CD4-positive, alpha-beta T cell treated with Interferon gamma for 1 hour (primary cell): ENCODE measurements at regions not wholly inside any gene's neighbourhood (a gene's known extent, or its start where the extent isn't known, plus 50 kb on each side); places are given as distances from the start of the nearest gene placed in this dataset.

Source experiments
- DNase-seq: peaks from one replicate; pipeline ENCODE4 v3.0.0-alpha.2; 2020

DNA sequence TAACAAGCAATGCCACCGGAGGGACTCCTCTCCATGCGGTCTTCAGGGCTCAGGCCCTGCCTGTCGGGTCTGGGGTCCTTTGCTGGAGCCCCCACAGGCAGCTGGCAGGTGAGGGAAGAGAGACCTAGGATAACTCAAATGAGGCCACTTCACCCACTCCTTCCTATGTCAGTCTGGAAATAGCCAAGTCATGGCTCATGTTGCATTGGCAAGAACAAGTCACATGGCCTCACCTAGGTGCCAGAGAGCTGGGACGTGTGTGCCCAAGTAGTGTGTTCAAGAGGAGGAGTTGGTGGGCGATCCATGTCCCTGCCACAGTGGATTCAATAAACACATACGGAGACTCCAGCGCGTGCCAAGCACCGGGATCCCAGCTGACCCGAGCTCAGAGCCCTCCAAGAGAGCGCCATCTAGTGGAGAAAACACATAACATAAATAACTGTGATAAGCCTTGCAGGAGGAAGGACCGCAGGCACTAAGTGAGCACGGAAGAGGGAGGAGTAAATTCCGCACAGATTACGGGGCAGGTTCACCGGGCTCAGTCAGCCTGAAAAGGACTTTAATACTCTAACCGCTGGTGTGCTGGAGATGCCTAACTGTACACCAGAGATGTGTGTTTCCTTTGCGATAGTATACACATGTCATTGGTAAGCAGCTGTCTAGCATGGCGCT lies 580.8 kb downstream of the CCDC171 start:
- DNase-seq = no peak

DNA sequence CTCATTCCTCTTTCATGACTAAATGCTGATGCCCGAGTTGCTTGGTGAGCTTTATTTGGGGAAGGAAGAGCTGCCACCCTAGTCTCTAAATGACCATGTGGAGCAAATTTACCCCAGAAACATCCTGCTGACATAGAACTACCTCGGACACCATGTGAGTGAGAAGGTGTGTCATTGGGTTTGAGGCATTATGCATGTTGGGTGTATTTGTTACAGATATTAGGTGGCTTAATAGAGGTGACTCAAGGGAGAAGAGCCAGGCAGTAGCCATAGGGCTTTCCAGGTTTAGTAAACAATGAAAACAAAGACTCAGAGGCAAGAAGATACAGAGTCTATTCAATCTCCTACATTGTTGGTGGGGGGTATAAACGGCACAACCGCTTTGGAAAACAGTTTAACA lies 581.5 kb downstream of the CCDC171 start:
- DNase-seq = no peak

DNA sequence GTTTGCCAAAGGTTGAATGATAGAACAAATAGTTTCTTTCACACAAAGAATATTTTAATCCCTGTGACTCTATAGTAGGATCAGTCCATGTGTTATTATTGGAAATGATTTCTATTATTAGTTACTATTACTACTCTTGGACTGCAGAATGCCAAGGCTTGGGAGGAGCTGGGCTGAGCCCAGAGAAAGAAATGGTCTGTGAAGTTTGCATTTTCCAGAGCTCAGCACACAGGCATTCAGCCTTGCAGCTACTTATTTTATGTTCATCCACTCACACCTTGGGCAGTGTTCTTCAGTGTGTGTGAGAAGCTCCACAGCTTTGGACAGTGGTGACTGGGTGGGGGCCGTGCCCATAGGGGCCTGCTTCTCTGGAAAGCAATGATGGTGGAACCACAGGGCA lies 583.1 kb downstream of the CCDC171 start:
- DNase-seq = no peak

DNA sequence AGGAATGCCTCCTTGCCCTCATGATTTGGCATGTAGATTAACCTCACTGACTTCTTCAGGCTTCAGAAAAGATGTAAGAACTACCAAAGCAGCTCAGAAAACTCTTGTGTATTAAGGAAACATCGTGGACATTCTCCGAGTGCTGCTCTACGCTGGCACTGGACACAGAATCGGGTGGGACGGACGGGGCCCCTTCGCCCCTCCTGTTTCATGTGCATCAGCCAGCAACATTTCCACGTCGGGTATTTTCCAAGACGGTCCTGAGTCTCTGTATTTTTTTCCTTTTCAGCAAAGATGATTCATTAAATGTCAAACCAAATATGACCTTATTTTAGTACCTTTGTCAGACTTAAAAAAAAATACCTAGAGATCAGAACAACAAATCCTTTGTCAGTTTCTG lies 583.6 kb downstream of the CCDC171 start:
- DNase-seq = no peak

DNA sequence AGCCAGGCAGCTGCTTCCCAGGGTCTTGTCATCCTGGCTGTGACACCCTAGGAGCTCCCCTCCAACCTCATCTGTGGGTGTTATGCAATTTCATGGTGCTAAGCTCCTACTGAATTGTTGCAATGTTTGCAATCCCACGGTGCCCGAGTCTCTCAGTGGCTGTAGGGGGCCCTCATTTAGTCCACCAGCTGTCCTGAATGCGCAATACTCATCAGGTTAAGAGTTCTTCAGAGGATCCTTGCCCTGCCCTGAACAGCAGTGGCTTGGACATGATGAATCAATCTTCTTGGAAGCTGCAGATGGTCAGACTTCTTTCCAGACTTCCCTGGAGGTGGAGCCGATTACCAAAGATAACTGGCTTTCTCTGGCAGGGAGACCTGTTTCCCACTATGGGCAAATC lies 584.1 kb downstream of the CCDC171 start:
- no peak for DNase-seq

DNA sequence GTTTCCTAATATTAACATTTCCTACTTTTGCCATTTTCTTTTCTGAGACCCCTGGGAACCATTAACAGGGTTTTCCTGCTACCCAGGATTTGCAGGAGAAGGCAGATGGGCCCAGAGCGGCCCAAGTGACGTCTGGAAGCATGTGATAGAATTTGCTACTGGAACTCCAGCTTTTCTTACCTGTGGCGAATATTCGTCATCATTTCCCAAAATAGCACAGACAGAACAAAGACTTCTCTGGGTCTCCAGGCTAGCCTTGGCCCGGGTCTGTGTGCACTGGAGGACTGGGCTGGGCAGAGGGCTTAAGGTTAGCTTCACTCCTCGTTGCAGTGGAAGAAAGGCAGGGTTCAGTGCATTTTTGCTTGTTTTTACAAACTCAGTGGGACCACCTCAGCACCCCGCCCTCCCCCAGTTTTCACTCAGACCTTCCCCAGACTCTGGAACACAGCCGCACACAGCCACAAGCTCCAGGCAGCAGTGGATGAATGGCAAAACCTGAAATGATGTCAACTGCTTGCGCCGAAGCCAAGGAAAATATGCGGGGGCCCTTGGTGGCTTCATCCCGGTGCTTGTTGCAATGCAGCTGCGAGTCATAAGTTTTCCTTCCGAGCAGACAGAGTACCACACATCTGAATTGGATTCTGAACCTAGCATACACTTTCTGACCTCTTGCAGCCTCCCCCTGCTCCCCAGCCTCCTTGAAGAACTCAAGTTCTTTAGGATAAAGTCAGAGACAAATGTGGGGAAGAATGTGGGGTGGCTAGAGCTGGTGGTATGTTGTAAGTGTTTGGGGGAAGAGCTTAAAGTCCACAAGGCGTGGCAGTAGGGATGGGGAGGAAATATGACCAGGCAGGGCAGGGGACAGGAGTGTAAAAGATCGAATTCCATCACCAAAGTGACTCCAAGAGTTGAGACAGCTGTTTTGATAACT lies 586.0 kb downstream of the CCDC171 start:
- no peak for DNase-seq

DNA sequence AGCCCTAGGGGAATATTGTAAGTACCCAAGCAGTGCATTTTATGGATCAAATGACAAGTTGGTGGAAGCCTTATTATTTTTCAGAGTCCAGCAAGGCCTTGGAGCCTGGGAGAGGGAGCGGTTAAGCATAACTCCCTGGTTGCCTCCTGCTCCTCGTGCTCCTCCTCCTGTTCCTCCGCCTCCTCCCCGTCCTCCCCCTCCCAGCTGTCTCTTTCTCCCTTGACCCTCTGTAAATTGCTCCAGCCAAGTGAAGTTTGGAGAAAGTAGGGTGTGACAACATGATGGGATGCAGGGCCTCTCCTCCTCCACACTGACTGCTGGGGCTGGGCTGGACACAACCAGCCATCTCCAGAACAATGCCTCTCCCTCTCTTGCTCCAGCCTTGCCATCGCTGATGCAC lies 586.9 kb downstream of the CCDC171 start:
- DNase-seq = no peak

DNA sequence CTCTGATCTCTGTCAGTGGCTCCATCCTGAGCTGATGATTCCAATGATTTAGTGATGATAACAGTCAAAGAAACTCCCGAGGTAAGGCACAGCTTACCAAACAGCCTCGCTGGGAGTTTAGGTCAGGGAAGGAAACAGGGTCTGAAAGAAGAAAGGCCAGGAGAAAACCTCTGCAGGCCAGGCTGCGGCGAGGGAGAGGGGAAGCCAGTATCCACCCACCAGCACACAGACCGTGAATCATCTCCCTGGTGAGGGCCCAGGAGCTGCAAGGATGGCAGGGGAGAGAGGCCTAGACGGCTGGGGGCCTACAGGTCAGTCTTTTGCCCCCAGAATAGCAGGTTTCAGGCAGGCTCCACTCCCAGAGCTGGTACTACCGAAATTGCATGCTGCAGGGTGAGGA lies 590.5 kb downstream of the CCDC171 start:
- DNase-seq = no peak

DNA sequence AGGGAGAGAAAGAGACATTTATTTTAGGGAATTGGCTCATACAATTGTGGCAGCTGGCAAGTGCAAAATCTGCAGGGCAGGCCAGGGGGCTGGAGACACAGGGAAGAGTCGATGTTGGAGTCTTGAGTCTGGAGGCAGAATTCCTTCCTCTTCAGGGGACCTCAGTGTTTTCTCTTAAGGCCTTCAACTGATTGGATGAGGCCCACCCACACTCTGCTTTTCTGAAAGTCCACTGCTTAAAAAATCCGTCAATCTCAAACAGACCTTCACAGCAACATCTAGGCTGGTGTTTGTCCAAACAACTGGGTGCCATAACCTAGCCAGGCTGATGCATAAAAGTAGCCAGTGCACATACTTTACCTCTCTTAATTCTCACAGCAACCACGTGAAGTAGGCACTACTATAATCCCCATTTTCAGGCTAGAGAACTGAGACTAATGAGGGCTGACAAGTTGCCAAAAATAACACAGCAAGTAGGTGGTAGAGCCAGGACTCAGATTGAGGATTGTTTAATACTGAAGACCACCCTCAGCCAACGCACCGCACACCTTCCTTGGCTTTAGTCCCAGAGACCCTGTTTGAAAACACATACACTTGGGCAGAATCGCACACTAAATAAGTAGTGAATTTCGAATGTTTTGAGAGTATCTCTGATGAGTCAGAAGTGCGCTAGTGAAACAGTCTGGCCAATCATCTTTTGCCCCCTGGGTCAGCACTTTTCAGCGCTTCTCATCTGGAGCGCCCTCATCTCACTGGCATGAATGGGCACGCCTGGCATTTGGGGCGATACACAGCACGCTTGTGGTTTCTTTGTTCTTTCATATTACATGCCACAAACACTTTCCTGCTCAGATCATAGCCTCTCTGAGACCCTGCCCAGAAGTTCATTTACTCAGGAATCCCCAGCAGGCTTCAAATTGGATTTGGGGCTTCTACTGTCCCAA lies 591.4 kb downstream of the CCDC171 start:
- no peak for DNase-seq

DNA sequence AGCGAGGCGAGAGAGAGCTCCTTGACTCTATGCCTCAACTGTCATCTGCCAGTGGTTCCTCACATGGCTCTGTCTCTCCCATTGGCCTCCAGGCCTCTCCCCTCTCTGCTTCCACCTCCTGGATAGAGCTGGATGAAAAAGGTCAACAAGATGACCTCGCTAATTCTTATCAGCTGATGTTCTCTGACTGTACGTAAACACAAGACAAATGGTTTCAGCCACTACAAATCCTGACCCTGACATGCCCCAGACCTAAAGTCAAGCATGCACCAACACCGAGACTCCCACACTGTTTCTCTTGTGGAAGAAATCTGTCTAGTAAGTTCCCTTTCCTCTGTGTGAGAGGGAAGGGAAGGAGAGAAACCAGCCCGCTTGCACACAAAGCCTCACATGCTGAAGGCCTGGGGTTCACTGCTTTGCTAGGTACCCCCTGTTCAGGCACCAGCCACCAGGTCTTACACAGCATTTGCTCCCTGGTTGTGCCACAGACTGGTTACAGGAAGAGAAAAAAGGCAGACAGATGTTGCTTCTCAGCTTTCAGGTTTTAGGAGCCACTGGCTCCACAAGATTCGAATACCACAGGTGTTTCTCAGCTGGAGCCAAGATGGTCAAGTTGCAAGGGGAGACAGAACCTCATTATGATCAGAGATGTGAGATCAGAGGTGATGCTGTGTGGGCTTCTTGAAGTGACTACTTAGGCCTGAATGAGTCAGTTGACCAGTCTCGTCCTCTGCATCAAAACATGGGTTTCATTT lies 592.5 kb downstream of the CCDC171 start:
- DNase-seq = no peak

DNA sequence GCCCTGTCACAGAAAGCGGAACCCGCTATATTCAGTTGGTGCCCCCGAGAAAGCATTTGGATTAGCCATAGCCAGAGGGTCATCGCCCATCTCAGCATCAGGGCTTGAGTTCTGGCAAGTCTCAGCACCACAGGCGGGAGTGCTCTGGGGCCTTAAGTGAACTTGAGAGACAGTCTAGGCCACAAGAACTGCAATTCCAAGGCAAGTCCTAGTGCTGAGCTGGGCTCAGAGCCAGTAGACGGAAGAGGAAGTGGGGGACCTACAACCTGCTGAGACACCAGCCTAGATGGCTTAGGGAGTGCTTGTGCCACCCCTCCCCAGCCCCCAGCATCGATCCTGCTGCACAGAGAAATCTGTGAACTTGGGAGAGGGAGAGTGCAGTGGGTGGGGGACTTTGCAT lies 594.9 kb downstream of the CCDC171 start:
- DNase-seq = no peak

DNA sequence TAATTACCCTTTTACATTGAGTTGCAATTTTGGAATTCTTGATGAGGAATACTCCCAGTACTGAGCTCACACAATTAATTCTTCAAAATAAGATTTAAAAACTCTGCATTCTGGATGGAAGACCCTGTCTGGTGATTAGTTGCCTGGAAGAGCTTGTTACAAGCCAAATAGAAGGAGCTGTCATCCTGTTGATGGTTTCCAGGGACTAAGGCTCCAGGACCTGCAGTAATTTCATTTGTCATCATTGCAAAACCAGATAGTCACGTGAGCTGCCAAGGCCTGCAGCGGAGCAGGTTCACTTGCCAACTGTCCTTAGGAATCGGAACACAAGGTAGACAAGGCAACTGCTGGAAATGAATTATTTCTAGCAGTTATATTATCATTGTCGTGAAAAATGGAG lies 597.7 kb downstream of the CCDC171 start:
- DNase-seq = no peak

DNA sequence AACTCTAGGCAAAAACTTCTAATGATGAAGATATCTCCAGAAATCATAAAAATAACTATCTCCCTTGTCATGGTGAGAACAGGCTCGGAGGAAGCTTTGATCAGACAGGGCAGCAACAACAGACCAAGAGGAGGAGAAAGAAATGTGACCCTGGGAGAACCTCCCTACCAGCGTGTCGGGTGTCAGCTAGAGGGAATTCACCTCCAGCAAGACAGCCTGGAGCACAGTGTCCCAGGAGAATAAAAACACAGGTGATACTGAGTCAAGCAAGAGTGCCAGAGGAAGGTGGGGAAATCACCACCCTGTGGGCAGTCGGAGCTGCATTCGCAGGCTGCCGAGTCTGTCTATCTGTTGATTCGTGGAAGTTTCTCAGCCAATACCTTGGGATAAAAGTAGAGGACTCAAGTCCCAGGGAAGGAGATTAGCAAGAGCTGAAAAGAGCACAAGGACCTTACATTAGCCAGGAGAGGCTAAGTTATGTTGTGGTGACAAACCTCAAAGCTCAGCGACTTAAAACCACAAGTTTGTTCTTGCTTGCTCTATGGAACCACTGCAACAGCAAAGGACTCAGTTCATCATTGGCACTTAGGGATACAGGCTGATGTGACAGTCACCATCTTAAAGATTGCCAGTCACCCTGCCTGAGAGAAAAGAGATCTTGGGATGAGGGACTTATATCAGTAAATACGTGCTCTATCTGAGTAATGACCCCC lies 598.3 kb downstream of the CCDC171 start:
- DNase-seq = no peak

DNA sequence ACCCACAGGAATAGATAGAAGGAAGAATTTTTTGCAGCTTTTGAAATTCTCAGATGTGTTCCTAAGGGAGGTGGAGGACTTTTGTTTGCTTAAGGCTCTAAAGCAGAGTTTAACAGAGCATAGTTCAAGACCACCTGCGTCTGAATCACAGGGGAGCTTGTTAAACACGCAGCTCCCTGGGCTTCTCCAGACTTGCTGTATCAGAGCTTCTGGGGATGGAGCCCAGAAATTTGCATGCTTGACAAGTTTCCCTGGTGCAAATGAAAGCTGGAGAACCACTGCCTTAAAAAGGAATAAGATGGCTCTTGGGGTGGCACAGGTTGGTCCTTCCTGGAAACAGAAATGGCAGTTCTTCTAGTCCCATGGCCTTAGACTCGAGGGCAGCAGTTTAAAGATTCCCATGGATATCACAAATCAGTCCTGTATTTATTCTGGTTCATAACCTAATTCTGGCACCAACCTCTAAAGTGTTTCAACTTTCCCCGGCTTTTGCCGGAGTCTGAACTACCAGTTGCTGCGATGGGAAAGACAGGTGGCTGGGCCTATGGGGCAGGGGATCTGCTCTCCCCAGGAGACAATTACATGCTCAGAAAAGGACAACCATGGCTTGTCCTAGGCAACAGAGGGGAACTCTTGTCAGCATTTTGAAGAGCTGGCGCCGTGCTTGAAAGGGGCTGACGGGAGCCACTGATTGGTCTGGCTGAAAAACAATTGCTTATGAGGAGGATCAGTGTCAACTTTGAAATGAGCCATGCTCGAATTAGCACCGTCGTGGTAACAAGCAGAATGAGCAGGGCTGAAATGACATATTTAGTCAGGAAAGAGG lies 599.6 kb downstream of the CCDC171 start:
- DNase-seq = no peak

DNA sequence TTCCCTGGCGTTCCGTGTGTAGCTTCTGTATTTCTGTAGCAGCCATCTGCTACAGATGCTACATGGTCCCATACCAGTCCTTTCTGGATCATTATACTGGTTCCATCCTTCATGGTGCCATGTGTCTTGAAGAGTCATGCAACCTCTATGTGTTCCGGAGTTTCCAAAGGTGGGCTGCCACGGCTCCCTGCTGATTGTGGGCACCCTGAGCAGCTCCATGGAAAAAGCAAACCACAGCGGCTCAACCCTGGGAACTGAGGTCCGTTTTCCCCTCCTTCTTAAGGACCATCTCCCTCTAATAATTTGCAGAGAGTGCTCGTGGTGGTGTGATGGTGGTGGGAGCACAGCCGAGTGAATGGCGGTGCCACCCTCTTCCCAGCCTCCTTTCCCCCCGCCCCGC lies 600.4 kb downstream of the CCDC171 start:
- DNase-seq = no peak

DNA sequence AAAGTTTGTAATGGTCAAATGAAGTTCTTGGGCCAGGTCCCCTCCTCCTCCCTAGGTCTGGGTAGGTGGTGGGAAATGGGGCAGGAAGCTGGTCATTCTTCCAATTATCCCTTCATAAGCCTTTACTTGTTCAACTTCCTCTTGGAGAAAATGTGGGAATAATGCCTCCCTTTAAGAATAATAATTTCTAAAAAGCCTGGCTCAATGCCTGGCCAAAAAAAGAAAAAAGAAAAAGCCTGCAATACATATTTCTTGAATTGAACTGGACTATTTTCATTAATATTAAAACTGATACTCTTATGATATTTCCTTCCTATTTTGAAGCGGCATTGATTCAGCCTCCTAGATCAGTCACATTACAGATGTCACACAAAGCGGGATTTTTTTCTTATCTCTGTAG lies 600.9 kb downstream of the CCDC171 start:
- DNase-seq = no peak

DNA sequence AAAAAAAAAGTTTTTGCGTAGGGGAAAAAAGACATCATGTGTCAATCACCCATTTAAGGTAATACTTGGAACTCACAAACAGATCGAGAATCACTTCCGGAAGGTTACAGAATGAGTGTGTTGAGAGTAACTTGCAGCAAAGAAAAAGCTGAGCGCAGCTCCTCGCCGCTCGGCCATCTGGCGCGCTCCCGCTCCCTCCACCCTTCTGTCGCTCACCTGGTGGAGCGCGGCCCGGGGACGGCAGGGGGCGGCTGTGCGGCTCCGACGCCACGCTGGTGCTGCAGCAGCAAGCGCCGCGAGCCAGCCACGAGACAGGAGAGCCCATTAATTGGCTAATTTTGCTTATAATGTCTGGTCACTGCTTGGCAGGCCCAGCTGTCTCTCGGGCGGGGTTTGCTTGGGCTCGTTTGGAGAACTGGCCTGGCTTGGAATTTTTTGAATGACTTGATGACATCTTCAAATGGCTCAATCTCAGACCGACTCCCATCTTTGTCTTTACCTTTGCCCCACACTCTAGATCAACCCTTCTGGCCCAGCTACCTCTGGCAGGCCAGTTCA lies 601.8 kb downstream of the CCDC171 start:
- no peak for DNase-seq

DNA sequence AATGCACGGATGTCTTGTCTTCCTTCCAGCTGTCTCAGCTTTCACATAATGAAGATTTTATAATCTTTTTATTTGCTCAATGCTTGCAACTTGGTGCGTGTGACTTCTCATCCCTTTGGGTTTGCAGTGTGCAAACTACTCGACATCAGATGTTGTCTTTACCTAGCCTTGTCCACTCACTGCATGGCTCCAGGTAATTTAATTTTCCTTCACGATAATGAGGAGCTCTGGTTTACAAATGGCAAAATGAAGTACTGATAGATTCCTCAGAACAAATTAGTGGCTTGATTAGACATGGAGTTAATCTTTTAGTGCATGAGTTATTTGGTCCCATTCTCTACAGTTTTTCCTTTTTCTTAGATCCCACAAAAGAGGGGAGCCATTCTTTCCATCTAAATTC lies 603.0 kb downstream of the CCDC171 start:
- DNase-seq = no peak

DNA sequence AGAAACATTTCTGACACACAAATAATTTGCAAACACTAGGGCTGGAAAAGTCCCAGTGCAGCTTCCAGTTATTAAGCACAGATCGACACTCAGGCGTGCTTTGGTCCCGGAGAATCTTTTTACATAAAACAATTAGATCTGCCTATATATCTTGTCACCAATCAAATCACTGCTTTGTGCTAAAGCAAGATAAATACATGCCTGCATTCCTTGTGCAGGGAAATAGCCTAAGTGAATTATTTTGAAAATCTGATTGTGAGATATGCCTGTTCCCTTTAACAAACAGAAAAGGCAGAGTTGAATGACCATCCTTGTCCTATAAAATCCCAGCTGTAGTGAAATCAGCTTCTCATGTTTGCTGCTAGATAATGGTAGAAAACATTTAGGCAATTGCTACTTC lies 604.4 kb downstream of the CCDC171 start:
- no peak for DNase-seq

DNA sequence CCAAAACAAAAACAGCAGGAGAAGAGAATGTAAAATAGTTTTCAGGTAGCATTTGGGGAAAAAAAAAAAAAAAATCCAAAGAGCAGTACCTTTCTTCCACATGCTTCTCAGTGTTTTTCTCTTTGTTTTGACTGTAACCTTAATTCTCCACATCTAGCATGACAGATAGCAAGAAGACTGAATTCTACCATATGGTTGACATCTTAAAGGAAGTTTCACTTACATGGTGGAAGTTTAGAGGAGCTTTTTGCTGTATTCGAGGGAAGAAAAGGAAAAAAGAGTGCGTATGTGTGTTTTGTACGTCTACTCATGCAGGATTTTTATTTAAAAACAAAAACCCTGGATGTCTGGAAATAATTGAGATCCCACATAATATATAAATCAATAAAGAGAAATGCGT lies 604.8 kb downstream of the CCDC171 start:
- no peak for DNase-seq

DNA sequence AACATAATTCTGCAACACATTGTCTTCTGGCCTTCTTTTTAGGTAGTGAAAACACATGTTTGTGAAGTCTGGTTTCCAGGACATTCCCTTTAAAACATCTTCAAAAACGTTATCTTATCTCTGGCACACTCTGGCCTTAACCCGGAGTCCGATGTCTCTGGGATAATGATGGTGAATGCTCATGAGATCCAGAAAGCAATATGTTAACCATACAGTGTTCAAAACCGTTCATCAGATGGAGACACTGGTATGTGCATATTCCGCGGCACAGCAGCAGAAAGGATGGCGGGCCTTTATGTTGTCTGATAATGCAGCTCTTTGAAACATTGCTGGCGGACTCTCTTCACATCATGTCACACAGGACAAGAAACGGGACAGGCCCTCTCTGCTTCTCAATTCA lies 605.2 kb downstream of the CCDC171 start:
- no peak for DNase-seq
